K562 (cell line): ENCODE measurements at regions not wholly inside any gene's neighbourhood (a gene's known extent, or its start where the extent isn't known, plus 50 kb on each side); places are given as distances from the start of the nearest gene placed in this dataset.

Experiments
- CXXC5 ChIP-seq: fragments of 250-450 bp; sonication (Bioruptor Pico); IDR thresholded peaks from 2 replicates; pipeline ENCODE4 v1.8.0; 2022; ENCODE audit warnings: inconsistent platforms, mild to moderate bottlenecking, moderate library complexity
- ETV1 ChIP-seq: fragments of 450-650 bp; conservative IDR thresholded peaks from 2 replicates; pipeline ENCODE4 v1.6.1; 2016; ENCODE audit warnings: missing genetic modification characterization, control low read depth, low read depth, missing compliant biosample characterization
- HDAC1 ChIP-seq, 2 experiments: fragments of 450-650 bp; IDR thresholded peaks; 2 replicates each; pipeline ENCODE4 v1.6.1; 2016 to 2017; ENCODE audit warnings: inconsistent platforms in 1 of 2, mild to moderate bottlenecking in 1 of 2, moderate library complexity in 1 of 2
- MAFG ChIP-seq: fragments of 450-650 bp; conservative IDR thresholded peaks from 2 replicates; pipeline ENCODE4 v1.6.1; 2016; ENCODE audit warnings: missing genetic modification characterization, missing compliant biosample characterization
- MAZ ChIP-seq, 2 experiments: fragments of 450-650 bp in 1 of 2; sonication (generic) in 1 of 2; formaldehyde crosslinking; IDR thresholded peaks in 1 of 2; conservative IDR thresholded peaks in 1 of 2; 2 replicates each; pipeline versions ENCODE4 v1.4.0 to v1.5.0; 2020; ENCODE audit warnings: mild to moderate bottlenecking in 1 of 2, missing genetic modification reagents in 1 of 2
- PURB ChIP-seq: sonication (generic); formaldehyde crosslinking; IDR thresholded peaks from 2 replicates; pipeline ENCODE4 v1.9.0; 2021; ENCODE audit warnings: low read depth, mild to moderate bottlenecking, missing genetic modification reagents
- RBM17 ChIP-seq: fragments of 200-400 bp; formaldehyde crosslinking; IDR thresholded peaks from 2 replicates; pipeline ENCODE4 v1.6.1; 2017; ENCODE audit warnings: low read depth, mild to moderate bottlenecking, low read length, borderline replicate concordance
- RERE ChIP-seq: sonication (generic); formaldehyde crosslinking; IDR thresholded peaks from 2 replicates; pipeline ENCODE4 v1.8.0; 2023; ENCODE audit warnings: missing genetic modification reagents, mild to moderate bottlenecking, borderline replicate concordance
- RNF2 ChIP-seq: sonication (generic); IDR thresholded peaks from 2 replicates; pipeline ENCODE4 v1.6.1; 2016
- SNIP1 ChIP-seq: fragments of 450-650 bp; IDR thresholded peaks from 2 replicates; pipeline ENCODE4 v1.7.1; 2017; ENCODE audit warnings: low read depth, mild to moderate bottlenecking
- U2AF2 ChIP-seq: fragments of 200-400 bp; formaldehyde crosslinking; optimal IDR thresholded peaks from 2 replicates; pipeline ENCODE3; 2017; ENCODE audit warnings: low read depth, mild to moderate bottlenecking, low read length
- ZBTB2 ChIP-seq: fragments of 450-650 bp; IDR thresholded peaks from 2 replicates; pipeline ENCODE4 v1.6.1; 2016; ENCODE audit warnings: antibody characterized with exemption
- ZBTB9 ChIP-seq: fragments of 450-650 bp; formaldehyde crosslinking; IDR thresholded peaks from 2 replicates; pipeline ENCODE4 v1.4.0; 2020; ENCODE audit warnings: mild to moderate bottlenecking, moderate library complexity
- ZNF518B ChIP-seq: fragments of 250-450 bp; sonication (Bioruptor Pico); IDR thresholded peaks from 2 replicates; pipeline ENCODE4 v1.5.0; 2021; ENCODE audit warnings: mild to moderate bottlenecking, moderate library complexity
- ZNF644 ChIP-seq: fragments of 200-800 bp; sonication (Bioruptor generic); IDR thresholded peaks from 2 replicates; pipeline ENCODE4 v1.6.1; 2016; ENCODE audit warnings: low read depth, missing genetic modification characterization, missing compliant biosample characterization

GRCh38 chr4:10180927-10181744 lies 64.5 kb upstream of the WDR1 start (continued):
- TF ChIP-seq ZNF518B (CRISPR knock-in tag): no peak
- TF ChIP-seq U2AF2: no peak
- TF ChIP-seq HDAC1 (IDR thresholded peaks at IDR 0.05): peak; percentile 29 to 85; a peak in 3 of 4 replicates
- peak; percentile 99 for TF ChIP-seq RNF2
- no peak for TF ChIP-seq PURB (CRISPR knock-in tag)
- peak; percentile 47 to 68; a peak in 3 of 4 replicates for TF ChIP-seq MAZ (CRISPR knock-in tag; conservative IDR thresholded peaks at IDR 0.05 in 1 of 2, IDR thresholded peaks at IDR 0.05 in 1 of 2)
- TF ChIP-seq CXXC5: peak; percentile 80
- no peak for TF ChIP-seq RERE
- 0 out of 2 replicates have a peak, but pooled peaks have one; percentile 7 for TF ChIP-seq SNIP1
- peak; percentile 95 for TF ChIP-seq ZNF644
- peak; percentile 66 for TF ChIP-seq ZBTB2
- TF ChIP-seq MAFG (tag): peak; percentile 99
- TF ChIP-seq ETV1 (tag): peak; percentile 100
- peak; percentile 39; the same call in 1 of the 2 replicates for TF ChIP-seq ZBTB9
- TF ChIP-seq RBM17: no peak
